ENCODE measurements at regions not wholly inside any gene's neighbourhood (a gene's known extent, or its start where the extent isn't known, plus 50 kb on each side); places are given as distances from the start of the nearest gene placed in this dataset.

- DNase-seq (ENCODE audit: low spot score): no peak
- Histone ChIP-seq H2AFZ (no peak overlapping the region), H3K27me3 (ENCODE audit: insufficient read depth) (no peaks in the 10 kb centered on the region), H3K4me1 (ENCODE audit: insufficient read depth) (no peaks in the 10 kb centered on the region), H3K27ac (ENCODE audit: low read depth) (no peak overlapping the region), H3K4me3 (no peak overlapping the region), H3K36me3 (ENCODE audit: insufficient read depth) (no peaks in the 10 kb centered on the region), H3K9me2 (ENCODE audit: insufficient read depth) (no peaks in the 10 kb centered on the region), H3F3A (replicated peaks; ENCODE audit: low read depth) (no peaks in the 10 kb centered on the region), H3K79me2 (replicated peaks; ENCODE audit: insufficient read depth) (no peaks in the 10 kb centered on the region), H3K4me2 (no peak overlapping the region), H4K20me1 (replicated peaks; ENCODE audit: insufficient read depth) (no peaks in the 10 kb centered on the region)
- peaks cover 47% of the 10 kb centered on the region for H3K36me3 Mint-ChIP-seq (ENCODE audit: low read depth)
- no peaks in the 10 kb centered on the region for H3K4me1 Mint-ChIP-seq
- peaks cover 93% of the 10 kb centered on the region for H3K9me3 Mint-ChIP-seq
- TF ChIP-seq EZH2phosphoT487 (IDR thresholded peaks at IDR 0.05; ENCODE audit: unreplicated experiment): no peak
- TF ChIP-seq, protein P1, sequence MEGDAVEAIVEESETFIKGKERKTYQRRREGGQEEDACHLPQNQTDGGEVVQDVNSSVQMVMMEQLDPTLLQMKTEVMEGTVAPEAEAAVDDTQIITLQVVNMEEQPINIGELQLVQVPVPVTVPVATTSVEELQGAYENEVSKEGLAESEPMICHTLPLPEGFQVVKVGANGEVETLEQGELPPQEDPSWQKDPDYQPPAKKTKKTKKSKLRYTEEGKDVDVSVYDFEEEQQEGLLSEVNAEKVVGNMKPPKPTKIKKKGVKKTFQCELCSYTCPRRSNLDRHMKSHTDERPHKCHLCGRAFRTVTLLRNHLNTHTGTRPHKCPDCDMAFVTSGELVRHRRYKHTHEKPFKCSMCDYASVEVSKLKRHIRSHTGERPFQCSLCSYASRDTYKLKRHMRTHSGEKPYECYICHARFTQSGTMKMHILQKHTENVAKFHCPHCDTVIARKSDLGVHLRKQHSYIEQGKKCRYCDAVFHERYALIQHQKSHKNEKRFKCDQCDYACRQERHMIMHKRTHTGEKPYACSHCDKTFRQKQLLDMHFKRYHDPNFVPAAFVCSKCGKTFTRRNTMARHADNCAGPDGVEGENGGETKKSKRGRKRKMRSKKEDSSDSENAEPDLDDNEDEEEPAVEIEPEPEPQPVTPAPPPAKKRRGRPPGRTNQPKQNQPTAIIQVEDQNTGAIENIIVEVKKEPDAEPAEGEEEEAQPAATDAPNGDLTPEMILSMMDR (conservative IDR thresholded peaks at IDR 0.05; ENCODE audit: low read depth in 2 of 2): no peak
- no peak for TF ChIP-seq ZNF331 (CRISPR knock-in tag; IDR thresholded peaks at IDR 0.05; ENCODE audit: low read depth)
- no peak for TF ChIP-seq REST (IDR thresholded peaks at IDR 0.05; ENCODE audit: unreplicated experiment)
- TF ChIP-seq CREB1 (CRISPR knock-in tag; IDR thresholded peaks at IDR 0.05; ENCODE audit: low read depth): no peak
- TF ChIP-seq, protein P2, sequence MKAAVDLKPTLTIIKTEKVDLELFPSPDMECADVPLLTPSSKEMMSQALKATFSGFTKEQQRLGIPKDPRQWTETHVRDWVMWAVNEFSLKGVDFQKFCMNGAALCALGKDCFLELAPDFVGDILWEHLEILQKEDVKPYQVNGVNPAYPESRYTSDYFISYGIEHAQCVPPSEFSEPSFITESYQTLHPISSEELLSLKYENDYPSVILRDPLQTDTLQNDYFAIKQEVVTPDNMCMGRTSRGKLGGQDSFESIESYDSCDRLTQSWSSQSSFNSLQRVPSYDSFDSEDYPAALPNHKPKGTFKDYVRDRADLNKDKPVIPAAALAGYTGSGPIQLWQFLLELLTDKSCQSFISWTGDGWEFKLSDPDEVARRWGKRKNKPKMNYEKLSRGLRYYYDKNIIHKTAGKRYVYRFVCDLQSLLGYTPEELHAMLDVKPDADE (IDR thresholded peaks at IDR 0.05): no peak
- TF ChIP-seq NANOG (IDR thresholded peaks at IDR 0.05; ENCODE audit: borderline replicate concordance): no peak
- no peaks in the 10 kb centered on the region for H3K27me3 Mint-ChIP-seq (ENCODE audit: insufficient read depth, low read depth, poor library complexity)
- H3K27ac Mint-ChIP-seq: no peak overlapping the region
- no peak for ATAC-seq
- no peak overlapping the region for H3K4me3 Mint-ChIP-seq
These were observed 691.8 kb downstream of the TMEM121 start for GRCh38 chr14:106218174-106218573.

DNA sequence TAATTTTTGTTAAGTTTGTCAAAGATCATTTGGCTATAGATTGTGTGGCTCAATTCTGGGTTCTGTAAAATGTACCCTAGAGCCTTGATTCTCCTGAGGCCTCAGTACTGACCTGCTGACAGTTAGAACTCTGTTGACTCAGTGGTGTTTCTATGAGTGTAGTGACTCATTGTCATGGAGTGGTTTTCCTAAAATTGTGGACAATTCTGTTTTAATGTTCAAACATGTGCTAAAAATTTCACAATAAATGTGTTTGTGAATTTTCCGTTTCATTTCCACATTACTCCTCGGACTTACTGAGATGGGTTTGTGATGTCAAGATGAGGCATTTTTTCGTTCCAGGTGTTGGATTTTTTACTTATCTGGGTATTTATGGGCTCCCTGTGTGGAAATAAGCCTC, 695.9 kb downstream of the TMEM121 start:
- Histone ChIP-seq H3K27me3 (ENCODE audit: insufficient read depth) (no peaks in the 10 kb centered on the region), H3F3A (replicated peaks; ENCODE audit: low read depth) (no peaks in the 10 kb centered on the region), H3K4me2 (no peak overlapping the region), H3K79me2 (replicated peaks; ENCODE audit: insufficient read depth) (no peaks in the 10 kb centered on the region), H3K4me1 (ENCODE audit: insufficient read depth) (no peaks in the 10 kb centered on the region), H4K20me1 (replicated peaks; ENCODE audit: insufficient read depth) (no peaks in the 10 kb centered on the region), H3K27ac (ENCODE audit: low read depth) (no peak overlapping the region), H3K9me2 (ENCODE audit: insufficient read depth) (no peaks in the 10 kb centered on the region), H2AFZ (no peak overlapping the region), H3K4me3 (no peak overlapping the region), H3K36me3 (ENCODE audit: insufficient read depth) (no peaks in the 10 kb centered on the region)
- DNase-seq (ENCODE audit: low spot score) (no peak), ATAC-seq (no peak)
- TF ChIP-seq POLR2AphosphoS5 (IDR thresholded peaks at IDR 0.05; ENCODE audit: low read depth): no peak
- no peak for TF ChIP-seq STAT1 (IDR thresholded peaks at IDR 0.05; ENCODE audit: unreplicated experiment)
- TF ChIP-seq ZNF331 (CRISPR knock-in tag; IDR thresholded peaks at IDR 0.05; ENCODE audit: low read depth): no peak
- no peak for TF ChIP-seq EZH2 (IDR thresholded peaks at IDR 0.05; ENCODE audit: low read depth, unreplicated experiment)
- TF ChIP-seq, protein P2 (IDR thresholded peaks at IDR 0.05): no peak
- no peak overlapping the region for H3K27ac Mint-ChIP-seq
- H3K4me3 Mint-ChIP-seq: no peak overlapping the region
- H3K27me3 Mint-ChIP-seq (ENCODE audit: insufficient read depth, low read depth, poor library complexity): peaks cover 1% of the 10 kb centered on the region
- H3K4me1 Mint-ChIP-seq: no peaks in the 10 kb centered on the region
- peaks cover 47% of the 10 kb centered on the region for H3K36me3 Mint-ChIP-seq (ENCODE audit: low read depth)
- peaks cover 96% of the 10 kb centered on the region for H3K9me3 Mint-ChIP-seq
